Left ventricle myocardium inferior (tissue), 1 donor: ENCODE measurements at regions not wholly inside any gene's neighbourhood (a gene's known extent, or its start where the extent isn't known, plus 50 kb on each side); places are given as distances from the start of the nearest gene placed in this dataset.

Experiments
- DNase-seq: peaks from one replicate; pipeline ENCODE4 v3.0.0-alpha.2; 2020
- H3K27ac ChIP-seq: fragments of 200-600 bp; replicated peaks from 2 replicates; pipeline ENCODE4 v1.8.0; 2021
- H3K27me3 ChIP-seq: fragments of 200-600 bp; 2 replicates; pipeline ENCODE4 v1.8.0; 2021; ENCODE audit warnings: low read depth
- H3K36me3 ChIP-seq: fragments of 200-600 bp; 2 replicates; pipeline ENCODE4 v1.8.0; 2021
- H3K4me1 ChIP-seq: fragments of 200-600 bp; 2 replicates; pipeline ENCODE4 v1.8.0; 2021
- H3K4me3 ChIP-seq: fragments of 200-600 bp; 2 replicates; pipeline ENCODE4 v1.8.0; 2021; ENCODE audit warnings: mild to moderate bottlenecking, moderate library complexity
- H3K9me3 ChIP-seq: fragments of 200-600 bp; replicated peaks from 2 replicates; pipeline ENCODE4 v1.8.0; 2021
- CTCF ChIP-seq: fragments of 200-600 bp; IDR thresholded peaks from 2 replicates; pipeline ENCODE4 v1.8.0; 2021; ENCODE audit warnings: antibody characterized with exemption, mild to moderate bottlenecking, borderline replicate concordance
- intact Hi-C: fragments of 100-400 bp; cut with micrococcal nuclease; formaldehyde crosslinking; loops from one replicate; pipeline ENCODE4 v1.11.0; 2022
- donor health status: DM: no; HTN: yes; CAD: no; lungs with severe emphysema.

- intact Hi-C loops = no loop called here
- H3K36me3 ChIP-seq = no peaks in the 10 kb centered on the region
- TF ChIP-seq CTCF = no peak
- no peaks in the 10 kb centered on the region for H3K4me1 ChIP-seq
- no peak overlapping the region for H3K4me3 ChIP-seq
- peaks cover 13% of the 10 kb centered on the region for H3K9me3 ChIP-seq
- H3K27me3 ChIP-seq = no peaks in the 10 kb centered on the region
- no peak overlapping the region for H3K27ac ChIP-seq
- no peak for DNase-seq
These were observed 119.9 kb upstream of the PLEKHG7 start for GRCh38 chr12:92582893-92583292.

DNA sequence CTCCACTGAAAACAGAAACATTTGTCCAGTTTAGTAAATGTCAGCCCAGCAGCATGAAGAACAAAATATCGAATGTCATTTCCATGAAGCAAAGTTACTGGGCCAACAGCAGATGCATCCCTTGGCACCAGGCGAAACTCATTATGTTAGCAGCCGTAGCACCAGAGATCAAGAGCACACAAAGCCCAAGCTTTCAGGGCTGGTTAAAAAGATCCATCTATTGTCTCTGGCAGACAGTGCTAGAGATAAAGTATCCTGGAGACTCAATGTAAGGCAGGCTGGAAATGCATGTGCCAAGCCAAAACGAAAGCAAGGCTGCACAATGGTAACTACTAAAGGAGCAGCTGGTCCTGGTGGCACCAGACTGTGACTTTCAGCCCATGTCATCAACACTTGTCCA, 120.3 kb upstream of the PLEKHG7 start:
- no peaks in the 10 kb centered on the region for H3K36me3 ChIP-seq
- intact Hi-C loops = no loop called here
- H3K4me1 ChIP-seq = no peaks in the 10 kb centered on the region
- no peak overlapping the region for H3K27ac ChIP-seq
- TF ChIP-seq CTCF = no peak
- H3K9me3 ChIP-seq = peaks cover 13% of the 10 kb centered on the region
- DNase-seq = no peak
- H3K4me3 ChIP-seq = no peak overlapping the region
- H3K27me3 ChIP-seq = no peaks in the 10 kb centered on the region

DNA sequence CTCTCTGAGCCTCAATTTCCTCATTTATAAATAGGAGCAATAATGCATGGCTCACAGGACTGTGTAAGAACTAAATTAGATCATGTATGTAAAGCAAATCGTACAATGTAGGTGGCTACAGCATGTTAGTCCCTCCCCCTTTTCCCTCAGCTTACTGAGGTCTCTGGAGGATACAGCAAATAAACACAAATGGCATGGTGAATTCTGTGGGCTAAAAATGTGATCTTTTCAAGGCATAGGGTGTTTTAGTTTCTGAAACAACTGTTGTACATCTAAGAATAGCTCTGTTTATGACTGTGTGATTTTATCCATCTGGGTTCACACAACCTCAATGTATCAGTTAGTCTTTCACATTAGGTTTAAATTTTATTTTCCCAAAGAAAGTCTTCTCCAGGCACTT, 121.2 kb upstream of the PLEKHG7 start:
- Histone ChIP-seq H3K9me3 (peaks cover 13% of the 10 kb centered on the region), H3K27ac (no peak overlapping the region), H3K36me3 (no peaks in the 10 kb centered on the region), H3K4me1 (no peaks in the 10 kb centered on the region), H3K27me3 (no peaks in the 10 kb centered on the region), H3K4me3 (no peak overlapping the region)
- no peak for TF ChIP-seq CTCF
- DNase-seq = no peak
- intact Hi-C loops = no loop called here

GRCh38 chr12:92574911-92575570, 127.7 kb upstream of the PLEKHG7 start:
- Histone ChIP-seq H3K27ac (no peak overlapping the region), H3K9me3 (no peaks in the 10 kb centered on the region), H3K27me3 (no peaks in the 10 kb centered on the region), H3K4me3 (no peak overlapping the region), H3K36me3 (no peaks in the 10 kb centered on the region), H3K4me1 (peaks cover 6% of the 10 kb centered on the region)
- DNase-seq = no peak
- intact Hi-C loops = loop anchor here (5.0 kb wide), 1 partner anchor 1193 kb away; no protein-coding TSS in a partner anchor
- no peak for TF ChIP-seq CTCF

- Histone ChIP-seq H3K27ac (no peak overlapping the region), H3K9me3 (no peaks in the 10 kb centered on the region), H3K4me1 (peaks cover 14% of the 10 kb centered on the region), H3K36me3 (no peaks in the 10 kb centered on the region), H3K4me3 (no peak overlapping the region), H3K27me3 (no peaks in the 10 kb centered on the region)
- no peak for TF ChIP-seq CTCF
- DNase-seq = no peak
- intact Hi-C loops = loop anchor here (5.0 kb wide), 1 partner anchor 1192 kb away; no protein-coding TSS in a partner anchor
These were observed 128.6 kb upstream of the PLEKHG7 start for GRCh38 chr12:92574051-92574783.
